ENCODE measurements at regions not wholly inside any gene's neighbourhood (a gene's known extent, or its start where the extent isn't known, plus 50 kb on each side); places are given as distances from the start of the nearest gene placed in this dataset.

- DNase-seq, result no peak
Measured at GRCh38 chr15:46753946-46754345, 963.4 kb upstream of the SEMA6D start.

GRCh38 chr15:46763091-46763490, 954.2 kb upstream of the SEMA6D start:
- DNase-seq, result no peak

GRCh38 chr15:46764851-46765250, 952.5 kb upstream of the SEMA6D start:
- no peak for DNase-seq

GRCh38 chr15:46766021-46766420, 951.3 kb upstream of the SEMA6D start:
- DNase-seq, result no peak

- no peak for DNase-seq
Measured at GRCh38 chr15:46768287-46768686, 949.0 kb upstream of the SEMA6D start.

GRCh38 chr15:46773016-46773415, 944.3 kb upstream of the SEMA6D start:
- no peak for DNase-seq

- DNase-seq, result no peak
Measured at GRCh38 chr15:46778876-46779275, 938.4 kb upstream of the SEMA6D start.

GRCh38 chr15:46786590-46787285, 930.6 kb upstream of the SEMA6D start:
- no peak for DNase-seq

GRCh38 chr15:46795685-46796084, 921.6 kb upstream of the SEMA6D start:
- DNase-seq, result no peak

GRCh38 chr15:46808834-46809233, 908.5 kb upstream of the SEMA6D start:
- DNase-seq, result no peak

- DNase-seq, result no peak
Measured at GRCh38 chr15:46815240-46815639, 902.1 kb upstream of the SEMA6D start.

GRCh38 chr15:46815765-46816164, 901.5 kb upstream of the SEMA6D start:
- DNase-seq, result no peak

GRCh38 chr15:46848704-46849103, 868.6 kb upstream of the SEMA6D start:
- DNase-seq, result no peak

GRCh38 chr15:46853600-46853999, 863.7 kb upstream of the SEMA6D start:
- no peak for DNase-seq

- DNase-seq, result no peak
Measured at GRCh38 chr15:46854564-46854963, 862.7 kb upstream of the SEMA6D start.

- DNase-seq, result no peak
Measured at GRCh38 chr15:46855388-46855787, 861.9 kb upstream of the SEMA6D start.

GRCh38 chr15:46856839-46857502, 860.3 kb upstream of the SEMA6D start:
- DNase-seq, result no peak

GRCh38 chr15:46858150-46858549, 859.2 kb upstream of the SEMA6D start:
- DNase-seq, result no peak

- no peak for DNase-seq
Measured at GRCh38 chr15:46861796-46862195, 855.5 kb upstream of the SEMA6D start.

- DNase-seq, result no peak
Measured at GRCh38 chr15:46865155-46865554, 852.1 kb upstream of the SEMA6D start.

GRCh38 chr15:46872286-46872980, 844.9 kb upstream of the SEMA6D start:
- no peak for DNase-seq

GRCh38 chr15:46872981-46873330, 844.3 kb upstream of the SEMA6D start:
- DNase-seq, result no peak

GRCh38 chr15:46879032-46879770, 838.1 kb upstream of the SEMA6D start:
- no peak for DNase-seq

GRCh38 chr15:46880791-46881190, 836.5 kb upstream of the SEMA6D start:
- DNase-seq, result no peak

Measured in kidney glomerular epithelial cell (primary cell).